Keratinocyte (primary cell): ENCODE measurements at regions not wholly inside any gene's neighbourhood (a gene's known extent, or its start where the extent isn't known, plus 50 kb on each side); places are given as distances from the start of the nearest gene placed in this dataset.

Experiments used
- DNase-seq: peaks from one replicate; pipeline ENCODE4 v3.0.0-alpha.2; 2011; ENCODE audit warnings: low read depth, missing footprints, low spot score
- FAIRE-seq: peaks from 2 replicates; lab custom pipeline; 2011; peaks lifted over from hg19 to GRCh38; lab: Jason Lieb, UNC
- H2AFZ ChIP-seq: 2 replicates; pipeline ENCODE4 v1.6.0; 2012; ENCODE audit warnings: low read length, control low read depth, inconsistent platforms; ENCODE audit not compliant: control insufficient read depth
- H3K27ac ChIP-seq: 2 replicates; pipeline ENCODE4 v1.5.1; 2011; ENCODE audit warnings: low read length; ENCODE audit not compliant: control insufficient read depth, insufficient read depth
- H3K27me3 ChIP-seq: 3 replicates; pipeline ENCODE4 v1.6.0; 2011; ENCODE audit warnings: low read length; ENCODE audit not compliant: control insufficient read depth, insufficient read depth; ENCODE audit errors: extremely low read depth
- H3K36me3 ChIP-seq, 2 experiments: 2 replicates in 1 of 2; 3 replicates in 1 of 2; pipeline ENCODE4 v1.5.1; 2011; ENCODE audit warnings: low read length in 2 of 2, mild to moderate bottlenecking in 1 of 2; ENCODE audit not compliant: control insufficient read depth in 2 of 2, insufficient read depth in 2 of 2; ENCODE audit errors: extremely low read depth in 1 of 2
- H3K4me1 ChIP-seq: 3 replicates; pipeline ENCODE4 v1.5.1; 2011; ENCODE audit warnings: low read length; ENCODE audit not compliant: control insufficient read depth, insufficient read depth; ENCODE audit errors: extremely low read depth
- H3K4me2 ChIP-seq: 3 replicates; pipeline ENCODE4 v1.6.0; 2011; ENCODE audit warnings: low read depth, low read length; ENCODE audit not compliant: control insufficient read depth, insufficient read depth; ENCODE audit errors: extremely low read depth
- H3K4me3 ChIP-seq, 3 experiments: fragments of 200-600 bp in 1 of 3; sonication (generic) in 1 of 3; 2 replicates in 2 of 3; 3 replicates in 1 of 3; pipeline ENCODE4 v1.5.1; 2011 to 2016; ENCODE audit warnings: low read length in 3 of 3, mild to moderate bottlenecking in 3 of 3, control low read depth in 2 of 3, inconsistent platforms in 1 of 3, low read depth in 1 of 3, mixed read lengths in 1 of 3, mixed run types in 1 of 3, moderate library complexity in 1 of 3; ENCODE audit not compliant: control insufficient read depth in 2 of 3, insufficient read depth in 2 of 3; ENCODE audit errors: extremely low read depth in 1 of 3
- H3K79me2 ChIP-seq: 2 replicates; pipeline ENCODE4 v1.6.0; 2012; ENCODE audit warnings: low read length; ENCODE audit not compliant: control insufficient read depth, insufficient read depth
- H3K9ac ChIP-seq: 3 replicates; pipeline ENCODE4 v1.6.0; 2011; ENCODE audit warnings: low read length; ENCODE audit not compliant: control insufficient read depth, insufficient read depth; ENCODE audit errors: extremely low read depth
- H3K9me1 ChIP-seq: 3 replicates; pipeline ENCODE4 v1.6.0; 2011; ENCODE audit warnings: low read length; ENCODE audit not compliant: control insufficient read depth, insufficient read depth; ENCODE audit errors: extremely low read depth
- H3K9me3 ChIP-seq: 2 replicates; pipeline ENCODE4 v1.5.1; 2012; ENCODE audit warnings: low read depth, low read length; ENCODE audit not compliant: control insufficient read depth
- H4K20me1 ChIP-seq: 3 replicates; pipeline ENCODE4 v1.6.0; 2011; ENCODE audit warnings: low read length; ENCODE audit not compliant: control insufficient read depth, insufficient read depth; ENCODE audit errors: extremely low read depth
- EZH2 ChIP-seq: IDR thresholded peaks from one replicate; pipeline ENCODE4 v1.6.1; 2012; ENCODE audit warnings: inconsistent platforms, mild to moderate bottlenecking, low read length, moderate library complexity
- dilution Hi-C: fragments of 300-500 bp; cut with MboI; formaldehyde crosslinking; loops from one replicate; pipeline ENCODE4 v1.7.0; 2020; ENCODE audit warnings: low sequenced_read_pairs; ENCODE audit not compliant: extremely low pct_ligation_motif_present
- TF ChIP-seq, protein P1 (sequence below), 3 experiments: IDR thresholded peaks in 1 of 3; conservative IDR thresholded peaks in 1 of 3; optimal IDR thresholded peaks in 1 of 3; 2 replicates in 2 of 3; 3 replicates in 1 of 3; pipeline versions ENCODE3 to v1.5.1; 2011; ENCODE audit warnings: low read length in 3 of 3, mild to moderate bottlenecking in 3 of 3, moderate library complexity in 2 of 3, control low read depth in 1 of 3, inconsistent platforms in 1 of 3; ENCODE audit not compliant: insufficient read depth in 2 of 3; ENCODE audit errors: extremely low read depth in 1 of 3

DNA sequence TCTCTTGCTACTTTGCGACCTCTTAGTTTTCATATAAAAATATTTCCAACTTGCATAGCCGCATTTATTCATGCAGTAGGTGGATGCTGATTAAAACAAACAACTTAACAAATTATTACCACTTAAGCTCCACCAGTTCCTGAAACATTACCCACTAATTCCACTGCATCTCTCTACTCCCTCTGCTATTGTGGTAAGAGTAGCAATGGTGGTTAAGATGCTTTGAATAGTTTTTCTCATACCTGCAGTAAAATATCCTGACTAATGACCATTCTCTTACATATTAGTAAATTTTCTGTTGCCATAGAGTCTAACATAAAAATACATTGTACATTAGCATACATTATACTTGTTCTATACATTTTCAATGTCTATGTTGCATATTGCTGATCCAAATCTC is 397.6 kb upstream of the PLSCR5 start:
- Histone ChIP-seq H3K4me2 (no peak overlapping the region), H3K27me3 (no peaks in the 10 kb centered on the region), H3K36me3 (no peaks in the 10 kb centered on the region), H4K20me1 (no peaks in the 10 kb centered on the region), H3K4me1 (no peaks in the 10 kb centered on the region), H3K9ac (no peak overlapping the region), H3K4me3 (no peak overlapping the region), H3K27ac (no peak overlapping the region), H3K9me1 (no peaks in the 10 kb centered on the region), H3K79me2 (no peaks in the 10 kb centered on the region), H3K9me3 (no peaks in the 10 kb centered on the region), H2AFZ (no peak overlapping the region)
- DNase-seq: no peak
- dilution Hi-C loops: no loop called here
- no peak for FAIRE-seq
- TF ChIP-seq EZH2: no peak
- TF ChIP-seq, protein P1, sequence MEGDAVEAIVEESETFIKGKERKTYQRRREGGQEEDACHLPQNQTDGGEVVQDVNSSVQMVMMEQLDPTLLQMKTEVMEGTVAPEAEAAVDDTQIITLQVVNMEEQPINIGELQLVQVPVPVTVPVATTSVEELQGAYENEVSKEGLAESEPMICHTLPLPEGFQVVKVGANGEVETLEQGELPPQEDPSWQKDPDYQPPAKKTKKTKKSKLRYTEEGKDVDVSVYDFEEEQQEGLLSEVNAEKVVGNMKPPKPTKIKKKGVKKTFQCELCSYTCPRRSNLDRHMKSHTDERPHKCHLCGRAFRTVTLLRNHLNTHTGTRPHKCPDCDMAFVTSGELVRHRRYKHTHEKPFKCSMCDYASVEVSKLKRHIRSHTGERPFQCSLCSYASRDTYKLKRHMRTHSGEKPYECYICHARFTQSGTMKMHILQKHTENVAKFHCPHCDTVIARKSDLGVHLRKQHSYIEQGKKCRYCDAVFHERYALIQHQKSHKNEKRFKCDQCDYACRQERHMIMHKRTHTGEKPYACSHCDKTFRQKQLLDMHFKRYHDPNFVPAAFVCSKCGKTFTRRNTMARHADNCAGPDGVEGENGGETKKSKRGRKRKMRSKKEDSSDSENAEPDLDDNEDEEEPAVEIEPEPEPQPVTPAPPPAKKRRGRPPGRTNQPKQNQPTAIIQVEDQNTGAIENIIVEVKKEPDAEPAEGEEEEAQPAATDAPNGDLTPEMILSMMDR (optimal IDR thresholded peaks at IDR 0.05 in 1 of 3, IDR thresholded peaks at IDR 0.05 in 1 of 3, conservative IDR thresholded peaks at IDR 0.05 in 1 of 3; ENCODE audit: extremely low read depth in 1 of 3, insufficient read depth in 2 of 3, low read length in 3 of 3): no peak

DNA sequence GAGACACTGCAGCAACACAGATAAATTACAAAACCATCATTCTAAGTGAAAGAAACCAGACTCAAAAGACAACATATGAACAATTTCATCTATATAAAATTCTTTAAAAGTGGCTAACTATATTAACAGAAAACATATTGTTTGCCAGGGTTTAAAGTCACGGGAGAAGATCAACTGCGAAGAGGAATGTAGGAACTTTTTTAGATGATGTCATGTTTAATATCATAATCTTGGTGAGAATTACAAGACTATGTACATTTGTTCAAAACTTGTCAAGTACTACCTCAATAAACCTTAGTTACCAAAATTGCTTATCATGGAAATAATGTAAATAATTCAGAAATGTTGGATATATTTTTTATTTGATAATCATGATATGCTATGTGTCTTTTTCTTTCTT is 395.1 kb upstream of the PLSCR5 start:
- no peaks in the 10 kb centered on the region for H3K4me1 ChIP-seq
- dilution Hi-C loops: no loop called here
- H3K4me2 ChIP-seq: no peak overlapping the region
- no peaks in the 10 kb centered on the region for H3K27me3 ChIP-seq
- H3K27ac ChIP-seq: no peak overlapping the region
- no peak overlapping the region for H3K4me3 ChIP-seq
- H3K9me3 ChIP-seq: no peaks in the 10 kb centered on the region
- H3K9ac ChIP-seq: no peak overlapping the region
- H4K20me1 ChIP-seq: no peaks in the 10 kb centered on the region
- H3K36me3 ChIP-seq: no peaks in the 10 kb centered on the region
- TF ChIP-seq, protein P1 (optimal IDR thresholded peaks at IDR 0.05 in 1 of 3, IDR thresholded peaks at IDR 0.05 in 1 of 3, conservative IDR thresholded peaks at IDR 0.05 in 1 of 3; ENCODE audit: extremely low read depth in 1 of 3, insufficient read depth in 2 of 3, low read length in 3 of 3): no peak
- no peak for TF ChIP-seq EZH2
- no peaks in the 10 kb centered on the region for H3K79me2 ChIP-seq
- no peak for DNase-seq
- no peaks in the 10 kb centered on the region for H3K9me1 ChIP-seq
- FAIRE-seq: no peak
- H2AFZ ChIP-seq: no peak overlapping the region
